ENCODE measurements at regions not wholly inside any gene's neighbourhood (a gene's known extent, or its start where the extent isn't known, plus 50 kb on each side); places are given as distances from the start of the nearest gene placed in this dataset.

DNA sequence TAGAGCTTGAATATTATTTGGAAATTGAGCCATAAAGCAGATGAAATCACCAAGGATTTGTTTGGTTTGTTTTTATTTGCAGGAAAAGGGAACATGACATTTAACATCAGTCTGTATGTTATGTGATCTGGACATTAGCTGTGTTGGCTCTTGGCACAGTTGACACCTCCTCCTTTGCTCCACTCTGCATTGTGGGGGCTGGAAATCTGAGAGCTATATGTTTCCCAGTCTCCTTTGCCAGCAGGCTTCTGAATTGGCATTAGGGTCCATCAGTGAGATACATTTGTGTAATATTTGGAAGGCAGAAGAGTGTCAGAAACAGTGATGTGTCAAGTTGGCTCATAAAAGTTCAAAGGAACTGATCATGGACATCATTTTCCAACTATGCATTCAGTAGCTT is 322.1 kb upstream of the ATP2B1 start:
- intact Hi-C loops (cut with micrococcal nuclease): no loop called here
- CTCF ChIA-PET: no interaction called here
- TF ChIP-seq, protein P1, sequence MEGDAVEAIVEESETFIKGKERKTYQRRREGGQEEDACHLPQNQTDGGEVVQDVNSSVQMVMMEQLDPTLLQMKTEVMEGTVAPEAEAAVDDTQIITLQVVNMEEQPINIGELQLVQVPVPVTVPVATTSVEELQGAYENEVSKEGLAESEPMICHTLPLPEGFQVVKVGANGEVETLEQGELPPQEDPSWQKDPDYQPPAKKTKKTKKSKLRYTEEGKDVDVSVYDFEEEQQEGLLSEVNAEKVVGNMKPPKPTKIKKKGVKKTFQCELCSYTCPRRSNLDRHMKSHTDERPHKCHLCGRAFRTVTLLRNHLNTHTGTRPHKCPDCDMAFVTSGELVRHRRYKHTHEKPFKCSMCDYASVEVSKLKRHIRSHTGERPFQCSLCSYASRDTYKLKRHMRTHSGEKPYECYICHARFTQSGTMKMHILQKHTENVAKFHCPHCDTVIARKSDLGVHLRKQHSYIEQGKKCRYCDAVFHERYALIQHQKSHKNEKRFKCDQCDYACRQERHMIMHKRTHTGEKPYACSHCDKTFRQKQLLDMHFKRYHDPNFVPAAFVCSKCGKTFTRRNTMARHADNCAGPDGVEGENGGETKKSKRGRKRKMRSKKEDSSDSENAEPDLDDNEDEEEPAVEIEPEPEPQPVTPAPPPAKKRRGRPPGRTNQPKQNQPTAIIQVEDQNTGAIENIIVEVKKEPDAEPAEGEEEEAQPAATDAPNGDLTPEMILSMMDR (IDR thresholded peaks at IDR 0.05): no peak

DNA sequence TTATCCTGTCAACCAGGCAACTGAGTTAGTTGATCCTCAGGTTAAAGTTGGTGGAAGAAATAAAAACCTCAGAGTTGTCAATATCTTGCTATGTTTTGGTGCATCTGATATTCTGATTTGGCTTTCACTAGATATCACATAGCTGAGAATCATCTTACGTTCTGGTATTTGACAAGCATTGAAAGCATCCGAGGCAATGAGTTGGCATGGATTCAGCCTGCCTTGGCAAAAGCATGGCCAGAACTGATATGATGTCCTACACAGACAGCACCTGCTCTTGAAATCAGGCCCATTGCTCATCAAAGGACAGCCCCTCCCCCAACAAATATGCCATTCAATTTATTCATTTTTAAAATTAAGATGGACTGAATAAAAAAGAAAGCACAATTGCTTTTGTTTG is 320.7 kb upstream of the ATP2B1 start:
- H3K4me3 Mint-ChIP-seq: no peak overlapping the region
- POLR2A ChIA-PET: interaction anchor here (0.5 kb wide), 1 partner anchor 804 kb away, joined by 3 read pairs; no protein-coding TSS in a partner anchor
- ATAC-seq (ENCODE audit: low read depth): no peak
- TF ChIP-seq, protein P1 (IDR thresholded peaks at IDR 0.05): no peak
- H3K27ac Mint-ChIP-seq: no peak overlapping the region
- no peaks in the 10 kb centered on the region for H3K36me3 Mint-ChIP-seq (ENCODE audit: low read depth)
- intact Hi-C loops (cut with micrococcal nuclease): no loop called here
- H3K27me3 Mint-ChIP-seq: no peaks in the 10 kb centered on the region
- no peak for DNase-seq
- no peaks in the 10 kb centered on the region for H3K9me3 Mint-ChIP-seq
- CTCF ChIA-PET: no interaction called here
- H3K4me1 Mint-ChIP-seq: no peaks in the 10 kb centered on the region

More for the DNA sequence above, 322.1 kb upstream of the ATP2B1 start:
- H3K27ac Mint-ChIP-seq: no peak overlapping the region
- H3K4me1 Mint-ChIP-seq: no peaks in the 10 kb centered on the region
- H3K9me3 Mint-ChIP-seq: no peaks in the 10 kb centered on the region
- ATAC-seq (ENCODE audit: low read depth): no peak
- no peaks in the 10 kb centered on the region for H3K36me3 Mint-ChIP-seq (ENCODE audit: low read depth)
- no peaks in the 10 kb centered on the region for H3K27me3 Mint-ChIP-seq
- DNase-seq: no peak
- H3K4me3 Mint-ChIP-seq: no peak overlapping the region
- POLR2A ChIA-PET: no interaction called here

DNA sequence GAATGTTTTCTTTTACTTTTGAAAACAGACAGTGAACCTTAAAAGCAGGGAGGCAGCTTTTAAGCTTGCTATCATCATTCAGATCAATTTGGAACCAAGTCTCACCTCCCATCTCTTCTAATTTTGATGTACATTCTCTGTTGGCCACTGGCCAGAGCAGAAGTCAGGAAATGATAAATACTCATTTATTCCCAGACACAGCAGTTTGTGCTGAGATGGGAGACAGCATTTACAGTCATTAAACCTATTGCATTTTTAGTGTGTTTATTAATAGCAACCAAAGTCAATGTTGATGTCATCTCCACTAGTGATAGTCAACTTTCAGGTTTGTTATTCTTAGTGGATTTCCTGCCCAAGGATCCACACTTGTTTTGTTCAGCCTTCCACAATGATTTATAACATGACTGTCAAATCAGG is 320.0 kb upstream of the ATP2B1 start:
- Mint-ChIP-seq H3K9me3 (no peaks in the 10 kb centered on the region), H3K4me1 (no peaks in the 10 kb centered on the region), H3K27ac (no peak overlapping the region), H3K27me3 (no peaks in the 10 kb centered on the region), H3K4me3 (no peak overlapping the region), H3K36me3 (ENCODE audit: low read depth) (no peaks in the 10 kb centered on the region)
- DNase-seq: no peak
- POLR2A ChIA-PET: interaction anchor here (0.5 kb wide), 1 partner anchor 805 kb away, joined by 3 read pairs; no protein-coding TSS in a partner anchor
- no peak for ATAC-seq (ENCODE audit: low read depth)
- TF ChIP-seq, protein P1 (IDR thresholded peaks at IDR 0.05): no peak
- intact Hi-C loops (cut with micrococcal nuclease): no loop called here
- CTCF ChIA-PET: interaction anchor here (1.0 kb wide), 1 partner anchor 15 kb away, joined by 3 read pairs; no protein-coding TSS in a partner anchor

DNA sequence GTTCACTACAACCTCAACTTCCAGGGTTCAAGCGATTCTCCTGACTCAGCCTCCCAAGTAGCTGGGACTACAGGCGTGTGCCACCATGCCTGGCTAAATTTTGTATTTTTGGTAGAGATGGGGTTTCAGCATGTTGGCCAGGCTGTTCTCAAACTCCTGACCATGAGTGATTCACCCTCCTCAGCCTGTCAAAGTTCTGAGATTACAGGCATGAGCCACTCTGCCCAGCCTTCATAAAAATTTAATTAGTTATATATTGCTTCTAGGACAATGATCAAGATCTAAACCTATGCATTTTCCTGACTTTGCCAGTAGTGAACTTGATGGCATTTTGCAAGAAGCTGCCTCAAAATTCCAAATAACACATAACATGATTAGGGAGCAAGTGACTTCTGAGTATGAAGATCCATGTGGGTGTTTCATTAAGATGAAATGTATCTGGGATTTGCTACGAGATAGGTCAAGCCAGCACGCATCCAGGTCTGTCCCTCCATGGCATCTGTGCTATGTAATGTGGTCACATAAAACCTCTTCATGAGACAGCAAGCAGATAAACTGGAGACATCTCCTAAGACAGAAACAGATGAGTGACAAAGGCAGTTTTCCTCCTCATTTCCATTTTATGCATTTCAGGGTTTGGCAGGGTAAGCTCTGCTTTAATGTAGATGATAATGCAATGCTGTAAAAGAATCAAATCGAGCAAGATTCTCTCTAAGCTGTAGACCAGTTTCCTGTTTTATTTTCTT is 319.4 kb upstream of the ATP2B1 start:
- Mint-ChIP-seq H3K4me3 (no peak overlapping the region), H3K4me1 (no peaks in the 10 kb centered on the region), H3K27me3 (no peaks in the 10 kb centered on the region), H3K9me3 (no peaks in the 10 kb centered on the region), H3K36me3 (ENCODE audit: low read depth) (no peaks in the 10 kb centered on the region), H3K27ac (no peak overlapping the region)
- CTCF ChIA-PET: interaction anchor here (1.0 kb wide), 1 partner anchor 15 kb away, joined by 3 read pairs; no protein-coding TSS in a partner anchor
- DNase-seq: no peak
- POLR2A ChIA-PET: no interaction called here
- TF ChIP-seq, protein P1 (IDR thresholded peaks at IDR 0.05): no peak
- intact Hi-C loops (cut with micrococcal nuclease): no loop called here
- no peak for ATAC-seq (ENCODE audit: low read depth)

DNA sequence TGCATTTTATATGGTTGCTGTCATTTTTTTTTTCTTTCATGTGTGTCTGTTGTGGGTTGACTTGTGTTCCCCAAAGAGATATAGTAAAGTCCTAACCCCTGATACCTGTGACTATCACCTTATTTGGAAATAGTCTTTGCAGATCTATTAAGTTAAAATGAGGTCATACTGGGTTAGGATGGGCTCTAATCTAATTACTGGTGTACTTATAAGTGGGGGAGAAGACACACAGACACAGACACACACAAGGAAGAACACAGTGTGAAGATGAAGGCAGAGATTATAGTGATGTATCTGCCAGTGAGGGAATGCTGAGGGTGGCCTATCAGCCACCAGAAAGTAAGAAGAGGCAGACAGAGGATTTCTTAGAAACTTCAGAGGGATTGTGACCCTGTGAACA is 318.4 kb upstream of the ATP2B1 start:
- H3K27ac Mint-ChIP-seq: no peak overlapping the region
- no peaks in the 10 kb centered on the region for H3K27me3 Mint-ChIP-seq
- CTCF ChIA-PET: no interaction called here
- H3K4me3 Mint-ChIP-seq: no peak overlapping the region
- H3K9me3 Mint-ChIP-seq: no peaks in the 10 kb centered on the region
- H3K4me1 Mint-ChIP-seq: no peaks in the 10 kb centered on the region
- DNase-seq (no peak), ATAC-seq (ENCODE audit: low read depth) (no peak)
- TF ChIP-seq, protein P1 (IDR thresholded peaks at IDR 0.05): no peak
- POLR2A ChIA-PET: no interaction called here
- intact Hi-C loops (cut with micrococcal nuclease): no loop called here
- no peaks in the 10 kb centered on the region for H3K36me3 Mint-ChIP-seq (ENCODE audit: low read depth)

All from activated B cell treated with CpG ODN at 0.5 μM for 24 hours (primary cell).